ENCODE measurements at regions not wholly inside any gene's neighbourhood (a gene's known extent, or its start where the extent isn't known, plus 50 kb on each side); places are given as distances from the start of the nearest gene placed in this dataset.
A peak's percentile ranks its signal among the peaks of the same experiment; 100 is the strongest.

DNA sequence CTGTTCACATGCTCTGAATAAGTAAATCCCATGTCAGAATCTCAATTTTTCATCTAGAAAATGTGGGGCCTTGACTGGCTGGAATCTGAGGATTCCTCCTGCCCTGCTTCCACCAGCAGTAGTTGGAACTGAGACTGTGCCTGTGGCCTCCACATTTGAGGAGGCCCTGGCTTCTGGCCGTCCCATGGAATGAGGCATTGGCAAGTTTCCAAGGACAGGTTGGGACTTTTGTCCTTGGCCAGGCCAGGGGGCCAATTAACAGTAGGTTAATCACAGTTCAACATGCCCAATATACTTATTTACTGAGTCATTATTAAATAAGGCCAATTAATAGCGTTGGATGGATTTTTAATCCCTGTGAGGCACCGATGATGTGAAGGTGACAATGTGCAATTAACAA is 50.2 kb upstream of the GABRE start:
- no peak overlapping the region for H3K27ac ChIP-seq (ENCODE audit: low read depth, low read length)
- no peaks in the 10 kb centered on the region for H3K9me3 ChIP-seq (ENCODE audit: insufficient read depth, low read depth, low read length)
- no peak overlapping the region for H3K23ac ChIP-seq (ENCODE audit: low read length)
- no peak overlapping the region for H3K4me2 ChIP-seq (ENCODE audit: low read length)
- no peaks in the 10 kb centered on the region for H3K27me3 ChIP-seq (ENCODE audit: insufficient read depth, low read length)
- H3K4me3 ChIP-seq (ENCODE audit: low read depth, low read length) = no peak overlapping the region
- no peaks in the 10 kb centered on the region for H3K4me1 ChIP-seq (ENCODE audit: control insufficient read depth in 1 of 2, insufficient read depth in 2 of 2, low read length in 2 of 2)
- no peak overlapping the region for H3K9ac ChIP-seq (ENCODE audit: low read length)
- H2BK5ac ChIP-seq (ENCODE audit: low read depth, low read length, poor library complexity) = no peak overlapping the region
- no peak overlapping the region for H2BK12ac ChIP-seq (ENCODE audit: low read length)
- H2BK120ac ChIP-seq (ENCODE audit: insufficient read depth, low read length, poor library complexity) = no peak overlapping the region
- no peak overlapping the region for H3K14ac ChIP-seq (ENCODE audit: low read length)
- H3K18ac ChIP-seq (ENCODE audit: low read length) = no peak overlapping the region
- no peak overlapping the region for H3K4ac ChIP-seq (ENCODE audit: low read depth, low read length)
- DNase-seq = peak in 1 of 2 donors; percentile 15
- H3K79me1 ChIP-seq (ENCODE audit: low read length) = no peaks in the 10 kb centered on the region
- no CpG with 5 or more reads among the region's 3 CpGs for WGBS (ENCODE audit: extremely low coverage, insufficient coverage, insufficient read length)
- no peak overlapping the region for H2AFZ ChIP-seq (ENCODE audit: insufficient read depth, low read length, poor library complexity)
- no peak overlapping the region for H4K8ac ChIP-seq (ENCODE audit: low read depth, low read length)
- no peaks in the 10 kb centered on the region for H3K79me2 ChIP-seq (ENCODE audit: control insufficient read depth, insufficient read depth, low read length, poor library complexity)
- no peak overlapping the region for H4K12ac ChIP-seq (ENCODE audit: low read depth, low read length)
- H4K91ac ChIP-seq (ENCODE audit: low read depth, low read length) = no peak overlapping the region
- H3K36me3 ChIP-seq (ENCODE audit: control insufficient read depth in 1 of 2, insufficient read depth in 2 of 2, low read length in 2 of 2) = no peaks in the 10 kb centered on the region
- no peak overlapping the region for H2AK5ac ChIP-seq (ENCODE audit: low read length)

Measured in trophoblast cell (in vitro differentiated cells and primary cell).